IPS-20b (cell line): ENCODE measurements at regions not wholly inside any gene's neighbourhood (a gene's known extent, or its start where the extent isn't known, plus 50 kb on each side); places are given as distances from the start of the nearest gene placed in this dataset.

Experiments used
- H3K27ac ChIP-seq: one replicate; pipeline ENCODE4 v1.5.1; 2013; ENCODE audit warnings: low read length
- H3K27me3 ChIP-seq: 2 replicates; pipeline ENCODE4 v1.6.1; 2013; ENCODE audit warnings: mild to moderate bottlenecking, low read length, inconsistent platforms; ENCODE audit not compliant: insufficient read depth
- H3K36me3 ChIP-seq: 2 replicates; pipeline ENCODE4 v1.6.1; 2013; ENCODE audit warnings: low read depth, mild to moderate bottlenecking, inconsistent platforms, low read length, moderate library complexity; ENCODE audit not compliant: insufficient read depth
- H3K4me1 ChIP-seq: 2 replicates; pipeline ENCODE4 v1.6.1; 2013; ENCODE audit warnings: mild to moderate bottlenecking, control low read depth, inconsistent platforms, low read length, moderate library complexity; ENCODE audit not compliant: insufficient read depth
- H3K4me3 ChIP-seq: 2 replicates; pipeline ENCODE4 v1.5.1; 2013; ENCODE audit warnings: mild to moderate bottlenecking, low read length, inconsistent platforms
- H3K9ac ChIP-seq: 2 replicates; pipeline ENCODE4 v1.6.1; 2013; ENCODE audit warnings: low read depth, mild to moderate bottlenecking, inconsistent platforms, low read length, moderate library complexity
- H3K9me3 ChIP-seq: 2 replicates; pipeline ENCODE4 v1.6.1; 2013; ENCODE audit warnings: mild to moderate bottlenecking, low read depth, low read length, inconsistent platforms; ENCODE audit not compliant: insufficient read depth

DNA sequence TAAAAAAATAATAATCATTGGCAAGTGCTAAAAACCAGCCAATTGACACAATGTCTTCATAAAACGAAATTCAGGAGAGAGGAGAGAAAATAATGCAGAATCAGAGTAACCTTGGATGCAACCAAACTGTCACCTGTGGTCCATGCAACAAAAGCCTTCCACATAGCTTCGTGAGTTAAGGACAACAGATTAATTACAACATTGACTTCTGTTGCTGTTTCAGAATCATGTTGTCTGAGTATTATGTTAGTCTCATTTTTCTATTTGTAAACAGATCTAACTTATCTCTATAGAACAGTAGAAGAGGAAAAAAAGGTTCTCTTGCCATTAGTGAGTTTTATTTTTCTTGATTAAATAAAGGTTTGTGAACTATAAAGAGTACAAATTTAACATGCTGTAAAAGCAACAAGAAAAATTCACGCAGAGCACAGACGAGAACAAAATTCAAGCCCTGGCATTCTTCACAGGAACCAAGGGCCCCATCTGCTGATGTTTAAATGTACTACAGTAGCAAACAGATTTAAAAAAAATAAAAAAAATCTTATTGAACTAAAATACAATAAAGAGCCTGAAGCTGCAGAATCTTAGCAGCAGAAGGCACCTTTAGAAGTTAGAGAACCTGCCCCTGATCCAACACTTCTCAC lies 381.1 kb upstream of the PKN2 start:
- H3K4me1 ChIP-seq, result peaks cover 5% of the 10 kb centered on the region; the same call in 1 of the 2 replicates
- H3K27ac ChIP-seq, result no peak overlapping the region
- no peaks in the 10 kb centered on the region for H3K27me3 ChIP-seq
- no peaks in the 10 kb centered on the region for H3K36me3 ChIP-seq
- H3K9me3 ChIP-seq, result no peaks in the 10 kb centered on the region
- H3K9ac ChIP-seq, result no peak overlapping the region
- H3K4me3 ChIP-seq, result no peak overlapping the region

DNA sequence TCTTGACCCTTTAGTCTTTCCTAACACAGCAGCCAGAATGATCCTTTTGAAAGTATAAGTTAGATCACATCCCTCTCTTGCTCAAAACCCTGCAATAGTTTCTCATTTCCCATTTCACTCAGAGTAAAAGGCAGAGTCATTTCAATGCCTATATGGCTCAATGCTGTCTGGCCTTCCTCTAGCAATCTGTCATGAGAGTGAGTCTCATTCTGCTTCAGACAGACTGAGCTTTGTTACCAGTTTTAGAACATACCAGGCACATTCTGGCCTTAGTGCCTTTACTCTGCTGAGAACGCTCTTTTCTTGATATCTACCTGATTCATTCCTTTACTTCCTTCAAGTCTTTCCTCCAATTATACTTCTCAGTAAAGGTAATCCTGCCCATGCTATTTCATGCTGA lies 372.8 kb upstream of the PKN2 start:
- no peaks in the 10 kb centered on the region for H3K36me3 ChIP-seq
- H3K9me3 ChIP-seq, result peaks cover 22% of the 10 kb centered on the region
- H3K9ac ChIP-seq, result no peak overlapping the region
- H3K4me3 ChIP-seq, result no peak overlapping the region
- H3K27me3 ChIP-seq, result no peaks in the 10 kb centered on the region
- H3K27ac ChIP-seq, result no peak overlapping the region
- no peaks in the 10 kb centered on the region for H3K4me1 ChIP-seq

DNA sequence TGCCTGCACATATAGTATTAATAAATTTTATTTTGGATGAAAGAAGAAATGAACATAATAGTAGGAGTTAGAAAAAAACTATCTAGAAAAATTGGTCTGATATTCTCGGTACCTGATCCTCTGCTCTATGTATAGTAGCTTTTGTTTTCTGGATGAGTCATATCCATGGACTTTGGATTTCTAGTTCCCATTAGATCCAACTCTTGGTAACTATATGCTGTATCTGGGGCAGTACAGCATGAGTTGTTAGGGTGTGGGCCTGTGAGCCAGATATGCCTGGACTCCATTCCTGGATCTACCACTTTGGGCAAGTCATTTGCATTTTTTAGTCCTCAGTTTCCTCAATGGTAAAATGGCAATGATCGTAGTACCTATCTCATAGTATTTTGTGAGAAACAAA lies 372.2 kb upstream of the PKN2 start:
- no peak overlapping the region for H3K27ac ChIP-seq
- H3K9me3 ChIP-seq, result peaks cover 22% of the 10 kb centered on the region
- no peak overlapping the region for H3K9ac ChIP-seq
- no peak overlapping the region for H3K4me3 ChIP-seq
- no peaks in the 10 kb centered on the region for H3K36me3 ChIP-seq
- H3K27me3 ChIP-seq, result no peaks in the 10 kb centered on the region
- H3K4me1 ChIP-seq, result no peaks in the 10 kb centered on the region

DNA sequence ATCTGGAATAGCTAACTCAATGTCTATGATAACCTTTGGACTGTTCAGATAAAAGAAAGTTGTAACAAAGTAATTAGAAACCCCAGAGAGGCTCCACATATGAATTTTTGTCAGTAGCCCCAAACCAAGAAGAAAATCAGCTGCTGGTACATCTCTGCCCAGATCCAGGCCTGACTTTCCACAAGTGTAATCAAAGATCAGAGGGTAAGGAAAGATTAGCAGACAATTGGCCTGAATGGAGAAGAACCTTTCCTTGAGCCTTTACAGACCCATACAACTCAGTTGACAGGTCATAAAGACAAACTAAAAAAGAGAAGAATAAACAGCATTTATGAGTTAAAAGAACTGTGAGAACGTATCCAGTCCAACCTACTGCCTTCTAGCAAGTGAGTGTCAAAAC lies 366.7 kb upstream of the PKN2 start:
- H3K9me3 ChIP-seq, result no peaks in the 10 kb centered on the region
- H3K27ac ChIP-seq, result no peak overlapping the region
- H3K4me3 ChIP-seq, result no peak overlapping the region
- H3K27me3 ChIP-seq, result no peaks in the 10 kb centered on the region
- no peaks in the 10 kb centered on the region for H3K4me1 ChIP-seq
- H3K36me3 ChIP-seq, result no peaks in the 10 kb centered on the region
- no peak overlapping the region for H3K9ac ChIP-seq

DNA sequence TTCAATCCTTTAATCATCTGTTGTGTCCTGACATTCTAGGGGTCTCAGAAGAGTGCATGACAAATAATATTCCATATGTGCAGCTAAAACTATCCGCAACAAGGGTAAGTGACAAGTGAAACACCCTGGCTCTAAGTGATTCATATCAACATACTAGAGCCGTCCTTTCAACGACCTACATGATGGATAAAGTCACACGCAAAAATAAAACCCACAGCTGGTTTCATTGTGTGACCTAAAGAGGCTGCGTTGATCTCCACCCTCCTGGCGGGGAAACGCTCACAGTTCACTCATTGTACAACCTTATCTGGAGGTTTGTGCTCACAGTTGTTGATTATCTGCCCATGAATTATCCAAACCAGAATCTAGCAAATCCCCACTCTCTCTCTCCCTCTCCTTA lies 365.3 kb upstream of the PKN2 start:
- Histone ChIP-seq H3K4me1 (no peaks in the 10 kb centered on the region), H3K27me3 (no peaks in the 10 kb centered on the region), H3K4me3 (no peak overlapping the region), H3K27ac (no peak overlapping the region), H3K36me3 (no peaks in the 10 kb centered on the region), H3K9me3 (no peaks in the 10 kb centered on the region), H3K9ac (no peak overlapping the region)

DNA sequence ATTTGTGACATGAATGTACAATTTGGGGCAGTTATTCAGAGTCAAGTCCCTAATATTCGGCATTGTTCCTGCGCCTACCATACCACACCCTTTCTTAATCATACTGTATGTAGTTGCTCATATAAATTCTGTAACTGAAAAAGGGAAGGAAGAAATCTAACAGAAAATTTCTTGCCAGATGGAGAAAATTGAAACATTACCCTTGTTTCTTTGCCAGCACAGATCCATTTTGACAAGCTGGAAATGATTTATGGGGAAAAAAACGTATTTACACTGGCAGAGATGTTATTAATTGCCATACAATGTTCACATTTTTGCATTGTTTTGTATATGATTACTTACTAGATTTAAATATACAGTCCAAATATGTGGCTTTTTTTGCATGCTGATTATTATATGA lies 363.8 kb upstream of the PKN2 start:
- Histone ChIP-seq H3K36me3 (no peaks in the 10 kb centered on the region), H3K4me3 (no peak overlapping the region), H3K4me1 (no peaks in the 10 kb centered on the region), H3K9me3 (no peaks in the 10 kb centered on the region), H3K9ac (no peak overlapping the region), H3K27me3 (no peaks in the 10 kb centered on the region), H3K27ac (no peak overlapping the region)

DNA sequence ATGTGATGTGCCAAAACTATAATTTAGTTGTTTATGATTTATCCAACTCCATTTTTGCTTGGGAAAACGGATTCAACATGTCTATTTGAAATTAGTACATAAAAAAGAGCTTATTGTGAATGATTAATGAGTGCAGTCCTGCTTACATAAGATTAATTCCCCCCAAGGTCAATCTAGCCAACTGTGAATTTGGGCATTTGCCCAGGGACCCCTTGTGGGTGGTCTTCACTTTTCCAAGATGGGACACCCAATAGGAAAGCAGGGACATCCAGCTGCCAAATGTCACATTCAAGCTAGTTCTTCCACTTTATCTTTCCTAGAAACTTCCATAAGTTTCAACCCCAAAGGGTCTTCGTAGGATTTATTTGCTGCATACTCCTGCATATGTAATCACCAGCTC lies 362.4 kb upstream of the PKN2 start:
- no peaks in the 10 kb centered on the region for H3K36me3 ChIP-seq
- H3K27ac ChIP-seq, result no peak overlapping the region
- H3K9me3 ChIP-seq, result no peaks in the 10 kb centered on the region
- H3K27me3 ChIP-seq, result no peaks in the 10 kb centered on the region
- H3K9ac ChIP-seq, result no peak overlapping the region
- H3K4me3 ChIP-seq, result no peak overlapping the region
- no peaks in the 10 kb centered on the region for H3K4me1 ChIP-seq

DNA sequence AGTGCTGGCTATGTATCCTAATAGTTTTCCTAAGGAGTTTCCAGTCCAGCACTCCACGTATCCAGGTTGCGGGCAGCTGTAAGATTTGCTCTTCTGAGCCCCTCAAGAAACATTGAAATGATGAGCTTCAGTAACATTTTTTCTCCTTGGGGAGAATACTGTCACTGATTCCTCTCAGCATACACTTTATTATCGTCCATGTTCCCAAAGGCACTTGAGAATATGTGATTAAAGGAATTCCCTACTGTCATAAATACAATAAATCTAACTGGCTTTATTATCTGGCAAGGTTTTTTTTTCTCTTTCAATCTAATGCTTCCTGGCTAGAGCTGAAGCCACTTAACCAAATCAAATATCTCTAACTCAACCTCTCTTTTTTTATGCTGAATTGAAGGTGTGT lies 359.2 kb upstream of the PKN2 start:
- H3K4me3 ChIP-seq, result no peak overlapping the region
- H3K9me3 ChIP-seq, result no peaks in the 10 kb centered on the region
- H3K9ac ChIP-seq, result no peak overlapping the region
- H3K27me3 ChIP-seq, result no peaks in the 10 kb centered on the region
- no peak overlapping the region for H3K27ac ChIP-seq
- H3K4me1 ChIP-seq, result peaks cover 5% of the 10 kb centered on the region; the same call in 1 of the 2 replicates
- H3K36me3 ChIP-seq, result no peaks in the 10 kb centered on the region

DNA sequence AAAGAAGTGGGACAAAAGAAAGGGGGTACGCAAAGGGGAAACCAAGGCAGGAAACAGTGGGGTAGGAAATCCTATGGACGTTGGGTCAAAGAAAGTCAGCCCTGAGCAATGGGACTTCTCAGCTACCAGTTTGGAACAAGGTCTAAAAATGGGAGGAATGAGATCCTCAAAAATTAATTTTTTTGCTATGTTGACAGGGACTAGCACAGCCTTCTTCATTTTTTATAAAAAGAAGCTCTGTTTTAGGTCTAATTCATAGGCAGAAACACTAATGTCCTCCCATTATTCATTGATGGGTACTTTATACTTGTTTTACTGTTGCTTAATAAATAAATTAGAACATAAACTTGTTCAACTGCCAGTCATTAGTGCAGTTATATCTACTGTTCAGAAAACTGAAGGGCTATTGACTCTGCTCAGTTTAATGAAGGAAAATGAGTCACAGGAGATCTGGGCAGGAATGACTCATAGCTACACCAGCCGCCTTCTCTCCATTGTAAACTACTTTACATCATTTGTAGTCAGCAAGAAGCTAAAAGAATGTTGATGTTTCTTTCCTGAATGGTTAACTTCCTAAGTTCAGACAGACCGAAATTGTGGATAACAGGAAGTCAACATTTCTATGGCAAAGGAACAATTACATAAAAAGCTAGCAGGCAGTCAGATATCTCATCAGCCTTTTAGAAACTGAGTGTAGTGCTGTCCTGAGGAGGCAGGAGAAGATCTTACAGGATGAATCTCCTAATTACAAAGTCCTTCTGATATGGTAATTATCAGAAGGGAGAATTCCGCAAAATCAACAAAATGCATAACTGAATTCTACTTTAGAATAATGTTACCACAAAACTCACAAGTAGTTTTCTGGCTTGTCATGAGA lies 356.4 kb upstream of the PKN2 start:
- no peak overlapping the region for H3K9ac ChIP-seq
- H3K27ac ChIP-seq, result no peak overlapping the region
- H3K4me3 ChIP-seq, result no peak overlapping the region
- H3K36me3 ChIP-seq, result no peaks in the 10 kb centered on the region
- peaks cover 5% of the 10 kb centered on the region; the same call in 1 of the 2 replicates for H3K4me1 ChIP-seq
- no peaks in the 10 kb centered on the region for H3K9me3 ChIP-seq
- no peaks in the 10 kb centered on the region for H3K27me3 ChIP-seq

DNA sequence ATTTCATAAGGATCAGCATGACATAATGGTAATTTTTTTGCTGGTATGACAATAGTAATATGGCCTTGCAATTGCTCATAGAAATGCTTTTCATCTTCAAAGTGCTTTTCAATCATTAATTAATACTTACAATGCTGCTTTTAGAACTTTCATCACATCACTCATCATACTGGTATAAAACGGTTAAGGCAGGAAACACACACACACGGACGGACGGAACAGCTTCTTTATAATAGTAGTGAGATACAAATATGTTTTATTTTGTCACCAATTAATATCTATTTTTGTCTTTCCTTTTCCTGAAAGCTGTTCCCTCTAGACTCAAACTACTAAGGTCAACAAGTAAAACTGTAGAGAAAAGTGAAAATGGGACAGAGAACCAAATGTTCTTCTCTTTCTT lies 353.9 kb upstream of the PKN2 start:
- no peak overlapping the region for H3K27ac ChIP-seq
- H3K27me3 ChIP-seq, result no peaks in the 10 kb centered on the region

DNA sequence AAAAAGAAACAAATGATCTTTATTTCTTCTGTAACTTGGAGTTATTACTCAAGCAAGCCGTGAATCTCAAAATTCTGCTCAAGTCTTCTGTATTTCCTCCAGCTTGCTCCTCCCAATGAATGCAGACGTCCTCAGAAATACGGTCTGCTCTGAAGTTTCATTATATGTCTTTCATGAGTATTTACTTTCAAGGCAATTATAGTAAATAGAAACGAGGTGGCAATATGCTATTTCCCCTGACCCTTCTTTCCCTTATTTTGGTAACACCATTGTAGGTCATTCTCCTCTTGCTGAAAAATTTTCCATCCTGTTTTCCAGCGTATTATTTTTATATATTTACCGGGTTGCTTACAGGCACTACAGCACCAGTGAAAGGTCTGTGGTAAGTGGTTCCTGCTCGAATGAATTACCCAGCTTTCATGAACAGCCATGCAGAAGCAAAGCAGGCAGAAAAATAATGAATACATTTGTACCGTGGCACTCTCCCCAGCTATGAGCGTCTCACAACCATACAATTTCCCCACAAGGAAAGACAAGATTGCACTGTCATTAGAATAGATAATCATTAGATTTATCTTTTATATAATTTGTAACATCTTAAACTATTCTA lies 350.9 kb upstream of the PKN2 start:
- Histone ChIP-seq H3K36me3 (no peaks in the 10 kb centered on the region), H3K27ac (no peak overlapping the region), H3K9ac (no peak overlapping the region), H3K4me1 (no peaks in the 10 kb centered on the region), H3K4me3 (no peak overlapping the region), H3K9me3 (no peaks in the 10 kb centered on the region), H3K27me3 (no peaks in the 10 kb centered on the region)

More for the DNA sequence above, 353.9 kb upstream of the PKN2 start:
- H3K36me3 ChIP-seq, result no peaks in the 10 kb centered on the region
- no peaks in the 10 kb centered on the region for H3K9me3 ChIP-seq
- no peak overlapping the region for H3K4me3 ChIP-seq
- H3K9ac ChIP-seq, result no peak overlapping the region
- H3K4me1 ChIP-seq, result peaks cover 5% of the 10 kb centered on the region; the same call in 1 of the 2 replicates

DNA sequence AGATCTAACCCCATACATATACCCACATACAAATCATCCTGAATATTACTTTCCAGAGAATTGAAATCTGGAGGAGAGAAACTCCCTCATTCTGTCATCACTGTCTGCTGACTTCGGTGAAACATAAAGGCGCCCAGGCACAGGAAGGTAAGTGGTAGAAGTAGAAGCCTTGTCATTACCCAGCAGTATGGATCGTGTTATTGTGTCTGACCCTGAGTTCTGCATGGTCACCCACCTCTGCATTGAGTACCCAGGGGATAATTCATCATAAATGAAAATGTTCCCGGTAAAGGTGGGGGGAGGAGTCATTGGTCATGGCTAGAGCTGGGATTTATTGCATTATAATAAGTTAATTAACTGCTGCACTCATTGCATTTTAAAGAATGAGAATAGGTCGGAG lies 342.6 kb upstream of the PKN2 start:
- H3K9me3 ChIP-seq, result no peaks in the 10 kb centered on the region
- no peak overlapping the region for H3K9ac ChIP-seq

More for the DNA sequence above, 342.6 kb upstream of the PKN2 start:
- H3K4me3 ChIP-seq, result no peak overlapping the region
- no peaks in the 10 kb centered on the region for H3K4me1 ChIP-seq
- H3K27me3 ChIP-seq, result no peaks in the 10 kb centered on the region
- no peaks in the 10 kb centered on the region for H3K36me3 ChIP-seq
- H3K27ac ChIP-seq, result no peak overlapping the region
